Nephron progenitor cell (in vitro differentiated cells): ENCODE measurements at regions not wholly inside any gene's neighbourhood (a gene's known extent, or its start where the extent isn't known, plus 50 kb on each side); places are given as distances from the start of the nearest gene placed in this dataset.
A peak's percentile ranks its signal among the peaks of the same experiment; 100 is the strongest.

Experiments used
- DNase-seq: peaks from one replicate; pipeline ENCODE4 v3.0.0; 2021
- H3K27ac Mint-ChIP-seq: 2 replicates; pipeline ENCODE4 v1.8.0; 2021; ENCODE audit warnings: mild to moderate bottlenecking, moderate library complexity, mixed read lengths
- H3K27me3 Mint-ChIP-seq: 2 replicates; pipeline ENCODE4 v1.8.0; 2021; ENCODE audit warnings: mild to moderate bottlenecking, low read depth, mixed read lengths; ENCODE audit not compliant: poor library complexity
- H3K36me3 Mint-ChIP-seq: 2 replicates; pipeline ENCODE4 v1.8.0; 2021; ENCODE audit warnings: low read depth, mixed read lengths
- H3K4me1 Mint-ChIP-seq: 2 replicates; pipeline ENCODE4 v1.8.0; 2021; ENCODE audit warnings: mixed read lengths
- H3K4me3 Mint-ChIP-seq: 2 replicates; pipeline ENCODE4 v1.8.0; 2021; ENCODE audit warnings: mild to moderate bottlenecking, moderate library complexity, mixed read lengths
- H3K9me3 Mint-ChIP-seq: 2 replicates; pipeline ENCODE4 v1.8.0; 2021; ENCODE audit warnings: mild to moderate bottlenecking, moderate library complexity, mixed read lengths
- CTCF ChIP-seq: fragments of 200-600 bp; sonication (generic); IDR thresholded peaks from 2 replicates; pipeline ENCODE4 v1.5.0; 2021; ENCODE audit warnings: antibody characterized with exemption

- DNase-seq: no peak
- H3K36me3 Mint-ChIP-seq: no peaks in the 10 kb centered on the region
- no peak for TF ChIP-seq CTCF
- H3K27me3 Mint-ChIP-seq: peaks cover 14% of the 10 kb centered on the region
- H3K4me1 Mint-ChIP-seq: peaks cover 46% of the 10 kb centered on the region
- peaks cover 9% of the 10 kb centered on the region for H3K9me3 Mint-ChIP-seq
- no peak overlapping the region for H3K4me3 Mint-ChIP-seq
- no peak overlapping the region for H3K27ac Mint-ChIP-seq
Measured at GRCh38 chr10:120960725-120961124, 109.6 kb downstream of the WDR11 start.

- H3K27ac Mint-ChIP-seq: peak overlapping the region; percentile 25
- H3K4me3 Mint-ChIP-seq: no peak overlapping the region
- H3K4me1 Mint-ChIP-seq: peaks cover 59% of the 10 kb centered on the region
- TF ChIP-seq CTCF: no peak
- no peaks in the 10 kb centered on the region for H3K36me3 Mint-ChIP-seq
- peaks cover 4% of the 10 kb centered on the region for H3K9me3 Mint-ChIP-seq
- DNase-seq: no peak
- peaks cover 14% of the 10 kb centered on the region for H3K27me3 Mint-ChIP-seq
Measured at GRCh38 chr10:120961795-120962755, 110.9 kb downstream of the WDR11 start.

GRCh38 chr10:120962756-120963593, 111.8 kb downstream of the WDR11 start:
- H3K4me3 Mint-ChIP-seq: peak overlapping the region; percentile 31
- H3K4me1 Mint-ChIP-seq: peaks cover 68% of the 10 kb centered on the region
- peaks cover 14% of the 10 kb centered on the region for H3K27me3 Mint-ChIP-seq
- TF ChIP-seq CTCF: no peak
- H3K9me3 Mint-ChIP-seq: no peaks in the 10 kb centered on the region
- H3K27ac Mint-ChIP-seq: peak overlapping the region; percentile 78
- H3K36me3 Mint-ChIP-seq: no peaks in the 10 kb centered on the region
- DNase-seq: no peak

- H3K27ac Mint-ChIP-seq: peak overlapping the region; percentile 78
- DNase-seq: no peak
- H3K27me3 Mint-ChIP-seq: peaks cover 14% of the 10 kb centered on the region
- H3K36me3 Mint-ChIP-seq: no peaks in the 10 kb centered on the region
- H3K4me1 Mint-ChIP-seq: peaks cover 73% of the 10 kb centered on the region
- TF ChIP-seq CTCF: no peak
- H3K9me3 Mint-ChIP-seq: no peaks in the 10 kb centered on the region
- H3K4me3 Mint-ChIP-seq: peak overlapping the region; percentile 31
Measured at GRCh38 chr10:120963594-120964220, 112.5 kb downstream of the WDR11 start.

- Mint-ChIP-seq H3K4me1 (peaks cover 81% of the 10 kb centered on the region), H3K4me3 (no peak overlapping the region), H3K36me3 (no peaks in the 10 kb centered on the region), H3K27me3 (peaks cover 26% of the 10 kb centered on the region), H3K27ac (no peak overlapping the region), H3K9me3 (peaks cover 15% of the 10 kb centered on the region)
- no peak for DNase-seq
- TF ChIP-seq CTCF: no peak
Measured at GRCh38 chr10:120966657-120967045, 115.5 kb downstream of the WDR11 start.
